ENCODE measurements at regions not wholly inside any gene's neighbourhood (a gene's known extent, or its start where the extent isn't known, plus 50 kb on each side); places are given as distances from the start of the nearest gene placed in this dataset.

- no peak for TF ChIP-seq AFF4 (CRISPR knock-in tag; IDR thresholded peaks at IDR 0.05)
- no peak for TF ChIP-seq NONO (IDR thresholded peaks at IDR 0.05; ENCODE audit: low read depth in 2 of 2, low read length in 1 of 2)
- TF ChIP-seq FOXJ2 (tag; IDR thresholded peaks at IDR 0.05) = 0 out of 2 replicates have a peak, but pooled peaks have one; percentile 20
- TF ChIP-seq MITF (IDR thresholded peaks at IDR 0.05) = no peak
- TF ChIP-seq ZNF318 (IDR thresholded peaks at IDR 0.05; ENCODE audit: borderline replicate concordance in 1 of 2, low read depth in 1 of 2) = no peak
- TF ChIP-seq E2F3 (CRISPR knock-in tag; IDR thresholded peaks at IDR 0.05) = no peak
- TF ChIP-seq HDAC8 (tag; IDR thresholded peaks at IDR 0.05) = 0 out of 2 replicates have a peak, but pooled peaks have one; percentile 51
- TF ChIP-seq WHSC1 (IDR thresholded peaks at IDR 0.05; ENCODE audit: low read length) = peak; percentile 27
- no peak for TF ChIP-seq ZNF655 (CRISPR knock-in tag; IDR thresholded peaks at IDR 0.05)
- no peak for TF ChIP-seq GMEB1 (CRISPR knock-in tag; IDR thresholded peaks at IDR 0.05)
- TF ChIP-seq SOX6 (IDR thresholded peaks at IDR 0.05) = no peak
These were observed 147.9 kb downstream of the VEGFA start (continued) for GRCh38 chr6:43917878-43918382.

Measured in K562 (cell line).